IPS-20b (cell line): ENCODE measurements at regions not wholly inside any gene's neighbourhood (a gene's known extent, or its start where the extent isn't known, plus 50 kb on each side); places are given as distances from the start of the nearest gene placed in this dataset.
"Not testable (repeated sequence)": the region's sequence is repeated elsewhere in the genome, so short reads cannot be mapped to it uniquely, and the experiment has no call there.

Experiments used
- H3K27ac ChIP-seq: one replicate; pipeline ENCODE4 v1.5.1; 2013; ENCODE audit warnings: low read length
- H3K27me3 ChIP-seq: 2 replicates; pipeline ENCODE4 v1.6.1; 2013; ENCODE audit warnings: mild to moderate bottlenecking, low read length, inconsistent platforms; ENCODE audit not compliant: insufficient read depth
- H3K36me3 ChIP-seq: 2 replicates; pipeline ENCODE4 v1.6.1; 2013; ENCODE audit warnings: low read depth, mild to moderate bottlenecking, inconsistent platforms, low read length, moderate library complexity; ENCODE audit not compliant: insufficient read depth
- H3K4me1 ChIP-seq: 2 replicates; pipeline ENCODE4 v1.6.1; 2013; ENCODE audit warnings: mild to moderate bottlenecking, control low read depth, inconsistent platforms, low read length, moderate library complexity; ENCODE audit not compliant: insufficient read depth
- H3K4me3 ChIP-seq: 2 replicates; pipeline ENCODE4 v1.5.1; 2013; ENCODE audit warnings: mild to moderate bottlenecking, low read length, inconsistent platforms
- H3K9ac ChIP-seq: 2 replicates; pipeline ENCODE4 v1.6.1; 2013; ENCODE audit warnings: low read depth, mild to moderate bottlenecking, inconsistent platforms, low read length, moderate library complexity
- H3K9me3 ChIP-seq: 2 replicates; pipeline ENCODE4 v1.6.1; 2013; ENCODE audit warnings: mild to moderate bottlenecking, low read depth, low read length, inconsistent platforms; ENCODE audit not compliant: insufficient read depth

- no peaks in the 10 kb centered on the region for H3K36me3 ChIP-seq
- peaks cover 4% of the 10 kb centered on the region; the same call in 1 of the 2 replicates for H3K9me3 ChIP-seq
- H3K4me3 ChIP-seq, result no peak overlapping the region
- H3K9ac ChIP-seq, result no peak overlapping the region
- no peaks in the 10 kb centered on the region for H3K27me3 ChIP-seq
- H3K4me1 ChIP-seq, result no peaks in the 10 kb centered on the region
- no peak overlapping the region for H3K27ac ChIP-seq
Observed at GRCh38 chr2:43007901-43008300, 215.5 kb upstream of the HAAO start.

DNA sequence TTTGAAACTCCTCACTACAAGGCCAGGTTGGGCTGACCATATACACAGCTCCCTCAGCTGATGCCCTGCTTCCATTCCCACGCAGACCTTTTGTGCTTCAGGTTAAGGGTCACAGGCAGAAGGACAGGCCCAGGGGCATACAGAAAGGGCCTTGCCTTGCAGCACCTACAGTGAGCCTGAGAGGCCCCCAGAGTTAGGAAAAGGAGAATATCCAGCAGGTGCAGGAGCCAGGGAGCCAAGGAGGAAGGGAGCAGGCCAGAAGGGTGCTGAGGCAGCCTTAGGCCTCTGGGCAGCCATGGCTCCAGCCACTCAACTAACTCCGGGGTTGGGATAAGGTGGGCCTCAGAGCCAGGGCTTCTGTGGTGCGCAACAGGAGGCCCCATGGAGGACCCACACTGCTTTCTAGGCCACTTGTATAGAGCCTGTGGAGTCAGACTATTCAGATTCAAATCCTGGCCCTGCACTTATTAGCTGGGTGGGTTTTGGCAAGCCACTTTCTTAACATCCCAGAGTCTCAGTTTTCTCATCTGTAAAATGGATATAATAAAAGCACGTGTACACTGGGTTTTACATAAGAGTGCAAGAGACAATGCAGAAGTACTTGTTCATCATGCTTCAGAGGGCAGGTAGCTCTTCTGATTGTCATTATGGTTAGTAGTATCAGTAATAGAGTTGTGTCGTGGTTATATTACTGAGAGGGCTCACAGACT lies 214.6 kb upstream of the HAAO start:
- Histone ChIP-seq H3K27ac (no peak overlapping the region), H3K36me3 (no peaks in the 10 kb centered on the region), H3K4me1 (no peaks in the 10 kb centered on the region), H3K4me3 (no peak overlapping the region), H3K27me3 (no peaks in the 10 kb centered on the region), H3K9ac (no peak overlapping the region), H3K9me3 (peaks cover 4% of the 10 kb centered on the region; the same call in 1 of the 2 replicates)

GRCh38 chr2:43005975-43006833 lies 213.8 kb upstream of the HAAO start:
- Histone ChIP-seq H3K4me3 (no peak overlapping the region), H3K9ac (no peak overlapping the region), H3K27me3 (no peaks in the 10 kb centered on the region), H3K9me3 (peaks cover 4% of the 10 kb centered on the region; the same call in 1 of the 2 replicates), H3K4me1 (no peaks in the 10 kb centered on the region), H3K27ac (no peak overlapping the region), H3K36me3 (no peaks in the 10 kb centered on the region)

DNA sequence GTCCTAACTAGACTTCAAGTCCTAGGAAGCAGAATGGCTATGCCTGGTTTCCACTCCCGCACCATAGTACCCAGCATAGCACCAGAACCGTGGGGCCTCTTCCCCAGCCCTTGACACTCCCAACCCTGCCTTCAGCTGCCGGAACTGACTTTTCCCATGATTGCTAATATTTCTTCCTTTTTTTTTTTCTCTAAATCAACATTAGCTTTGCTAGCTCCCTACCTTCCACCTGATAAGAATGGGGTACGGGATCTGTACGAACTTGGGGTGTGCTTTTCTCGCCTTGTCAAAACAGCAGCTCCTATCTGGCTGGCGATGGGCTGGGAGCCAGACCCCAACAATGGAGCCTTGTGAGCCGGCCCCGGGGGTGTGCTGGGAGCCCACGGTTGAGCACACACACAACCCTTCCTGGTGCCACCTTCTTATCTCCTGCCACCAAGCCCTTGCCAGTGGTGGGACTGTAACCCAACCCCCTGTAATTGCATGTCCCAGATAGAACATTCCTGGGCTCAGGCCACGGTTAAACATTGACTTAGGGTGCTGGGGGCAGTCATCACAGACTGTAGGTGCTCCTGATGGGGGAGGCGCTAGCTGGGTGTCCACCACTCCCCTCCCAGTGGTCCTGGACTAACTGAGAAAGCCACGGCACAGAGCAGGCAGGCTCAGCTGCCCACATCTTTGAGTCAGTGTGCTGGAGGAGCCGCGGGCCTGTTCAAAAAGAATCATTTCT lies 213.0 kb upstream of the HAAO start:
- Histone ChIP-seq H3K9ac (no peak overlapping the region), H3K27ac (no peak overlapping the region), H3K9me3 (peaks cover 4% of the 10 kb centered on the region; the same call in 1 of the 2 replicates), H3K27me3 (no peaks in the 10 kb centered on the region), H3K4me3 (no peak overlapping the region), H3K4me1 (no peaks in the 10 kb centered on the region), H3K36me3 (no peaks in the 10 kb centered on the region)

GRCh38 chr2:43004879-43005244 lies 212.5 kb upstream of the HAAO start:
- Histone ChIP-seq H3K27ac (no peak overlapping the region), H3K4me1 (no peaks in the 10 kb centered on the region), H3K9me3 (peaks cover 4% of the 10 kb centered on the region; the same call in 1 of the 2 replicates), H3K36me3 (no peaks in the 10 kb centered on the region), H3K27me3 (no peaks in the 10 kb centered on the region), H3K4me3 (no peak overlapping the region), H3K9ac (no peak overlapping the region)

GRCh38 chr2:43004126-43004865 lies 211.9 kb upstream of the HAAO start:
- H3K27me3 ChIP-seq, H3K36me3 ChIP-seq, H3K4me3 ChIP-seq, H3K9me3 ChIP-seq, H3K27ac ChIP-seq, H3K4me1 ChIP-seq, H3K9ac ChIP-seq: not testable (repeated sequence)

DNA sequence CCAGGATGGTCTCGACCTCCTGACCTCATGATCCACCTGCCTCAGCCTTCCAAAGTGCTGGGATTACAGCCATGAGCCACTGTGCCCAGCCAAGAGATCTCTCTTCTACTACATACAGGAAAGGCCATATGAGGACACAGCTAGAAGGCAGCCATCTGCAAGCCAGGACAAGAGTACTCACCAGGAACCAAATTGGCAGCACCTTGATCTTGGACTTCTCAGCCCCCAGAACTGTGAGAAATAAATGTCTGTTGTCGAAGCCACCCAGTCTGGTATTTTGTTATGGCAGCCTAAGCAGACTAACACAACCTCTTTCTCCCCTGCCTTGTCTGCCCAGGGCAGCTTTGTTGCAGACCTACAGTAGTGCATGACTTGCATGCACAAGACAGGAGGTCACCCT lies 211.3 kb upstream of the HAAO start:
- no peak overlapping the region for H3K9ac ChIP-seq
- H3K4me1 ChIP-seq, result no peaks in the 10 kb centered on the region
- H3K4me3 ChIP-seq, result no peak overlapping the region
- H3K9me3 ChIP-seq, result peaks cover 4% of the 10 kb centered on the region; the same call in 1 of the 2 replicates
- H3K27me3 ChIP-seq, result no peaks in the 10 kb centered on the region
- no peaks in the 10 kb centered on the region for H3K36me3 ChIP-seq
- H3K27ac ChIP-seq, result no peak overlapping the region

- Histone ChIP-seq H3K9ac (no peak overlapping the region), H3K4me1 (no peaks in the 10 kb centered on the region), H3K4me3 (no peak overlapping the region), H3K27ac (no peak overlapping the region), H3K36me3 (no peaks in the 10 kb centered on the region), H3K9me3 (no peaks in the 10 kb centered on the region), H3K27me3 (no peaks in the 10 kb centered on the region)
Observed at GRCh38 chr2:43001787-43002468, 209.5 kb upstream of the HAAO start.

- no peaks in the 10 kb centered on the region for H3K4me1 ChIP-seq
- H3K27ac ChIP-seq, result no peak overlapping the region
- H3K9me3 ChIP-seq, result peaks cover under 1% of the 10 kb centered on the region; the same call in 1 of the 2 replicates
- H3K36me3 ChIP-seq, result no peaks in the 10 kb centered on the region
- no peak overlapping the region for H3K4me3 ChIP-seq
- H3K9ac ChIP-seq, result no peak overlapping the region
- H3K27me3 ChIP-seq, result no peaks in the 10 kb centered on the region
Observed at GRCh38 chr2:43001055-43001378, 208.6 kb upstream of the HAAO start.

DNA sequence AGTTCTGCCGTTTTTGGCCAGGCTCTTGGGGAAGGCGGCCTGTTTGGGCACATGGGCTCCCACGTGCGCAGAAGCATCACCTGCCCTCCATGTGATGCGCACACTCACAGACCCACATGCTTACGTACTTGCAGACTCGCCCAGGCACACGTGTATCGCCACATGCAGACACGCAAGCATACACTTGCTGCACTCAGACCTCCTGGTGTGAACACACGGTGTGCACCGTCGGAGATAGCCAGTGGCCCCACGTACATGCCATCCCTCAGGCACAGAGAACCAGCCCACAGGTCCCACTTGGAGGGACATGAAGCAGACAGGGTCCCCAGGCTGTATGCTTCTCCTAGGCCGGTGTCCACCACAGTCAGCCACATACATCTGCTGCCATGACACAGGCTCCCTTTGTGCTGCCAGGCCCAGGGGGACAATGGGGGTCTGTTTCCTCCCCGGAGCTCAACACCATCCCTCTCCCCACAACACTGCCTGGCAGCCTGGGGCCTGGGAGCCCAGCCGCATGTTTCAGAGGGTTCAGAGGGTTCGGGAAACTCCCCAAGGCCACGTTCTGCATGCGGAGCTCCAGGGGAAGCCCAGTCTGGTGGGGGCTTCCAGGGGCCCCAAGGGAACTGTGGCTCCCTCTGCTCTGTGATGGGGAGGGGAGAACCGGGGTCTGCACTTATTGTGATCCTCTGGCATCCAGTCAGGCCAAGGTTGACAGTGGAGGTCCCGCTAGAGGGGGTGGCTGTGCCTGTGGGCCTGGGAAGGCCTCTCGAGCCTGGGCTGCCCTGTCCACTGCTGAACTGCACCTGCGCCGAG lies 208.1 kb upstream of the HAAO start:
- Histone ChIP-seq H3K36me3 (no peaks in the 10 kb centered on the region), H3K4me1 (no peaks in the 10 kb centered on the region), H3K27ac (no peak overlapping the region), H3K9me3 (peaks cover 6% of the 10 kb centered on the region), H3K9ac (no peak overlapping the region), H3K4me3 (no peak overlapping the region), H3K27me3 (no peaks in the 10 kb centered on the region)
